ENCODE measurements at regions not wholly inside any gene's neighbourhood (a gene's known extent, or its start where the extent isn't known, plus 50 kb on each side); places are given as distances from the start of the nearest gene placed in this dataset.

- Histone ChIP-seq H3K27me3 (ENCODE audit: control insufficient read depth, insufficient read depth, low read length) (no peaks in the 10 kb centered on the region), H3K27ac (ENCODE audit: low read depth, low read length) (no peak overlapping the region), H3K9me3 (ENCODE audit: control insufficient read depth, insufficient read depth, low read length) (peaks cover 8% of the 10 kb centered on the region), H3K4me3 (ENCODE audit: low read depth, low read length) (no peak overlapping the region), H3K36me3 (ENCODE audit: control insufficient read depth, insufficient read depth, low read length) (no peaks in the 10 kb centered on the region), H3K4me1 (ENCODE audit: control insufficient read depth, insufficient read depth, low read length) (no peaks in the 10 kb centered on the region)
- WGBS (ENCODE audit: insufficient coverage) = 61% methylated on average over 2 of the region's 6 CpGs
- DNase-seq (ENCODE audit: low read depth in 4 of 6, low spot score in 6 of 6) = peak in 1 of 6 donors; percentile 35
Measured at GRCh38 chr11:15818132-15818842, 538.1 kb downstream of the SOX6 start.

GRCh38 chr11:15819679-15820286, 536.6 kb downstream of the SOX6 start:
- no peak overlapping the region for H3K27ac ChIP-seq (ENCODE audit: low read depth, low read length)
- peak in 2 of 6 donors; percentile 75 to 88 for DNase-seq (ENCODE audit: low read depth in 4 of 6, low spot score in 6 of 6)
- no peaks in the 10 kb centered on the region for H3K27me3 ChIP-seq (ENCODE audit: control insufficient read depth, insufficient read depth, low read length)
- H3K4me1 ChIP-seq (ENCODE audit: control insufficient read depth, insufficient read depth, low read length) = no peaks in the 10 kb centered on the region
- 22% methylated on average over 8 of the region's 8 CpGs for WGBS (ENCODE audit: insufficient coverage)
- no peak overlapping the region for H3K4me3 ChIP-seq (ENCODE audit: low read depth, low read length)
- no peaks in the 10 kb centered on the region for H3K36me3 ChIP-seq (ENCODE audit: control insufficient read depth, insufficient read depth, low read length)
- H3K9me3 ChIP-seq (ENCODE audit: control insufficient read depth, insufficient read depth, low read length) = no peaks in the 10 kb centered on the region

- Histone ChIP-seq H3K27me3 (ENCODE audit: control insufficient read depth, insufficient read depth, low read length) (no peaks in the 10 kb centered on the region), H3K36me3 (ENCODE audit: control insufficient read depth, insufficient read depth, low read length) (no peaks in the 10 kb centered on the region), H3K27ac (ENCODE audit: low read depth, low read length) (no peak overlapping the region), H3K4me3 (ENCODE audit: low read depth, low read length) (no peak overlapping the region), H3K4me1 (ENCODE audit: control insufficient read depth, insufficient read depth, low read length) (no peaks in the 10 kb centered on the region), H3K9me3 (ENCODE audit: control insufficient read depth, insufficient read depth, low read length) (no peaks in the 10 kb centered on the region)
- no peak for DNase-seq (ENCODE audit: low read depth in 4 of 6, low spot score in 6 of 6)
Measured at GRCh38 chr11:15821451-15821850, 534.9 kb downstream of the SOX6 start.

- no peaks in the 10 kb centered on the region for H3K27me3 ChIP-seq (ENCODE audit: control insufficient read depth, insufficient read depth, low read length)
- no peak overlapping the region for H3K4me3 ChIP-seq (ENCODE audit: low read depth, low read length)
- no peaks in the 10 kb centered on the region for H3K9me3 ChIP-seq (ENCODE audit: control insufficient read depth, insufficient read depth, low read length)
- WGBS (ENCODE audit: insufficient coverage) = no CpG with 5 or more reads among the region's 1 CpG
- no peaks in the 10 kb centered on the region for H3K36me3 ChIP-seq (ENCODE audit: control insufficient read depth, insufficient read depth, low read length)
- DNase-seq (ENCODE audit: low read depth in 4 of 6, low spot score in 6 of 6) = no peak
- no peak overlapping the region for H3K27ac ChIP-seq (ENCODE audit: low read depth, low read length)
- H3K4me1 ChIP-seq (ENCODE audit: control insufficient read depth, insufficient read depth, low read length) = peaks cover 11% of the 10 kb centered on the region
Measured at GRCh38 chr11:15824060-15824459, 532.3 kb downstream of the SOX6 start.

- Histone ChIP-seq H3K9me3 (ENCODE audit: control insufficient read depth, insufficient read depth, low read length) (no peaks in the 10 kb centered on the region), H3K27me3 (ENCODE audit: control insufficient read depth, insufficient read depth, low read length) (no peaks in the 10 kb centered on the region), H3K36me3 (ENCODE audit: control insufficient read depth, insufficient read depth, low read length) (no peaks in the 10 kb centered on the region), H3K4me3 (ENCODE audit: low read depth, low read length) (no peak overlapping the region), H3K27ac (ENCODE audit: low read depth, low read length) (no peak overlapping the region), H3K4me1 (ENCODE audit: control insufficient read depth, insufficient read depth, low read length) (peaks cover 15% of the 10 kb centered on the region)
- DNase-seq (ENCODE audit: low read depth in 4 of 6, low spot score in 6 of 6) = no peak
- 78% methylated on average over 2 of the region's 7 CpGs for WGBS (ENCODE audit: insufficient coverage)
Measured at GRCh38 chr11:15825976-15826650, 530.2 kb downstream of the SOX6 start.

GRCh38 chr11:15826826-15827225, 529.5 kb downstream of the SOX6 start:
- Histone ChIP-seq H3K4me3 (ENCODE audit: low read depth, low read length) (no peak overlapping the region), H3K4me1 (ENCODE audit: control insufficient read depth, insufficient read depth, low read length) (peaks cover 15% of the 10 kb centered on the region), H3K36me3 (ENCODE audit: control insufficient read depth, insufficient read depth, low read length) (no peaks in the 10 kb centered on the region), H3K27me3 (ENCODE audit: control insufficient read depth, insufficient read depth, low read length) (no peaks in the 10 kb centered on the region), H3K27ac (ENCODE audit: low read depth, low read length) (no peak overlapping the region), H3K9me3 (ENCODE audit: control insufficient read depth, insufficient read depth, low read length) (no peaks in the 10 kb centered on the region)
- DNase-seq (ENCODE audit: low read depth in 4 of 6, low spot score in 6 of 6) = peak in 2 of 6 donors; percentile 33 to 52

GRCh38 chr11:15828215-15828853, 528.0 kb downstream of the SOX6 start:
- WGBS (ENCODE audit: insufficient coverage) = 38% methylated on average over 4 of the region's 9 CpGs
- no peaks in the 10 kb centered on the region for H3K27me3 ChIP-seq (ENCODE audit: control insufficient read depth, insufficient read depth, low read length)
- H3K36me3 ChIP-seq (ENCODE audit: control insufficient read depth, insufficient read depth, low read length) = no peaks in the 10 kb centered on the region
- H3K9me3 ChIP-seq (ENCODE audit: control insufficient read depth, insufficient read depth, low read length) = no peaks in the 10 kb centered on the region
- no peak overlapping the region for H3K27ac ChIP-seq (ENCODE audit: low read depth, low read length)
- peak in 2 of 6 donors; percentile 58 to 59 for DNase-seq (ENCODE audit: low read depth in 4 of 6, low spot score in 6 of 6)
- peaks cover 15% of the 10 kb centered on the region for H3K4me1 ChIP-seq (ENCODE audit: control insufficient read depth, insufficient read depth, low read length)
- no peak overlapping the region for H3K4me3 ChIP-seq (ENCODE audit: low read depth, low read length)

GRCh38 chr11:15829312-15829711, 527.0 kb downstream of the SOX6 start:
- Histone ChIP-seq H3K27ac (ENCODE audit: low read depth, low read length) (no peak overlapping the region), H3K4me1 (ENCODE audit: control insufficient read depth, insufficient read depth, low read length) (peaks cover 15% of the 10 kb centered on the region)
- no CpG with 5 or more reads among the region's 1 CpG for WGBS (ENCODE audit: insufficient coverage)

GRCh38 chr11:15830741-15831428, 525.5 kb downstream of the SOX6 start:
- peak overlapping the region; percentile 2 for H3K27ac ChIP-seq (ENCODE audit: low read depth, low read length)

More at GRCh38 chr11:15829312-15829711, 527.0 kb downstream of the SOX6 start:
- no peak overlapping the region for H3K4me3 ChIP-seq (ENCODE audit: low read depth, low read length)
- no peaks in the 10 kb centered on the region for H3K36me3 ChIP-seq (ENCODE audit: control insufficient read depth, insufficient read depth, low read length)
- H3K9me3 ChIP-seq (ENCODE audit: control insufficient read depth, insufficient read depth, low read length) = no peaks in the 10 kb centered on the region
- DNase-seq (ENCODE audit: low read depth in 4 of 6, low spot score in 6 of 6) = no peak
- no peaks in the 10 kb centered on the region for H3K27me3 ChIP-seq (ENCODE audit: control insufficient read depth, insufficient read depth, low read length)

More at GRCh38 chr11:15830741-15831428, 525.5 kb downstream of the SOX6 start:
- H3K9me3 ChIP-seq (ENCODE audit: control insufficient read depth, insufficient read depth, low read length) = no peaks in the 10 kb centered on the region
- peaks cover 15% of the 10 kb centered on the region for H3K4me1 ChIP-seq (ENCODE audit: control insufficient read depth, insufficient read depth, low read length)
- no peaks in the 10 kb centered on the region for H3K27me3 ChIP-seq (ENCODE audit: control insufficient read depth, insufficient read depth, low read length)
- 20% methylated on average over 4 of the region's 9 CpGs for WGBS (ENCODE audit: insufficient coverage)
- H3K4me3 ChIP-seq (ENCODE audit: low read depth, low read length) = no peak overlapping the region
- peak in 2 of 6 donors; percentile 80 to 86 for DNase-seq (ENCODE audit: low read depth in 4 of 6, low spot score in 6 of 6)
- H3K36me3 ChIP-seq (ENCODE audit: control insufficient read depth, insufficient read depth, low read length) = no peaks in the 10 kb centered on the region

Measured in spinal cord (tissue), 9 donors.